ENCODE measurements at regions not wholly inside any gene's neighbourhood (a gene's known extent, or its start where the extent isn't known, plus 50 kb on each side); places are given as distances from the start of the nearest gene placed in this dataset.

DNA sequence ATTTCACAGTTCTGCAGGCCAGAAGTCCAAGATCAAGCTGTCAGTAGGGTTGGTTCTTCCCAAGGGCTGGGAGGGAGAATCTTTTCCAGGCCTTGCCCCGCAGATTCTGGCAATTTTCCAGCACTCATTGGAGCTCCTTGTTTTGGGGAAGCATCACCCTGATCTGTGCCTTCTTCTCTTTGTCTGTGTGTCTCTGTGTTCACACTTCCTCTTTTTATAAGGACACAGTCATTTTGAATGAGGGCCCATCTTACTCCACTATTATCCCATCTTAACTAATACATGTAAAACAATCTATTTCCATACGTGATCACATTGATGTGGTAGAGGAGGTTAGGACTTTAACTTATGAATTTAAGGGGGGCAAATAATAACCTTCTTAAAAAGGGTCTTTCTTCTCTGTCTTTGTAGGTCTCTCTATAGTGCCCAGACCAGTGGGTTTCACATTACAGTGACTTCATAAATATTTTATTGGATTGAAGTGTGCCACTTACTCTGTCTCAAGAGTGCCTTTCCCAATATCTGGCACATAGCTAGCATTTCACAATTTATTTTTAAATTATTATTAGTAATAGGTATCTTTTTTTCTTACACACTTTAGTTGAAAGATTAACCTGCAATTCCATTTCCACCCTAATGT, 68.9 kb upstream of the CBLN2 start:
- Histone ChIP-seq H4K5ac (ENCODE audit: insufficient read length, low read depth, low read length) (no peak overlapping the region), H2BK120ac (replicated peaks; ENCODE audit: low read depth, low read length) (no peak overlapping the region), H2BK12ac (ENCODE audit: low read depth, low read length) (no peak overlapping the region), H3K18ac (ENCODE audit: extremely low read depth, low read length) (no peak overlapping the region), H3K9me3 (ENCODE audit: insufficient read depth in 2 of 2, low read depth in 1 of 2, low read length in 1 of 2) (peaks cover 41 to 54% of the 10 kb centered on the region in 2 experiments), H3K23me2 (ENCODE audit: low read depth, low read length) (no peaks in the 10 kb centered on the region), H4K8ac (ENCODE audit: extremely low read depth, insufficient read depth, low read length) (no peak overlapping the region; the same call in 1 of the 2 replicates), H3K4me2 (ENCODE audit: insufficient read depth in 1 of 2, low read depth in 2 of 2, low read length in 2 of 2) (no peak overlapping the region), H2AK5ac (ENCODE audit: low read depth, low read length) (no peak overlapping the region), H3K27ac (ENCODE audit: low read depth, low read length) (no peak overlapping the region), H3K79me1 (ENCODE audit: low read depth, low read length) (no peaks in the 10 kb centered on the region), H3K4ac (replicated peaks; ENCODE audit: insufficient read length, low read depth, low read length) (no peak overlapping the region), H2BK15ac (ENCODE audit: low read length) (no peak overlapping the region), H3K4me3 (ENCODE audit: extremely low read depth in 1 of 4, insufficient read depth in 2 of 4, low read depth in 3 of 4, low read length in 4 of 4) (no peak overlapping the region), H4K91ac (replicated peaks; ENCODE audit: insufficient read length, low read length) (no peak overlapping the region), H4K20me1 (replicated peaks in 1 of 2; ENCODE audit: control insufficient read depth in 1 of 2, insufficient read depth in 2 of 2, low read length in 2 of 2) (no peaks in the 10 kb centered on the region), H2BK20ac (ENCODE audit: low read length) (no peak overlapping the region), H2BK5ac (ENCODE audit: low read depth, low read length) (no peak overlapping the region), H3K9ac (replicated peaks in 1 of 4; ENCODE audit: extremely low read depth in 1 of 4, low read depth in 3 of 4, low read length in 3 of 4) (no peak overlapping the region), H3K56ac (replicated peaks; ENCODE audit: insufficient read length, low read depth, low read length) (no peak overlapping the region), H3K79me2 (ENCODE audit: control insufficient read depth in 1 of 2, insufficient read depth in 2 of 2, low read length in 2 of 2) (no peaks in the 10 kb centered on the region), H3K27me3 (replicated peaks in 1 of 4; ENCODE audit: control insufficient read depth in 3 of 4, extremely low read depth in 1 of 4, insufficient read depth in 3 of 4, low read length in 3 of 4) (no peaks in the 10 kb centered on the region), H3K23ac (ENCODE audit: insufficient read length) (no peak overlapping the region), H3K36me3 (ENCODE audit: control insufficient read depth in 2 of 4, insufficient read depth in 4 of 4, low read length in 3 of 4) (no peaks in the 10 kb centered on the region), H3K4me1 (replicated peaks in 1 of 4; ENCODE audit: control insufficient read depth in 3 of 4, insufficient read depth in 4 of 4, low read length in 3 of 4) (no peaks in the 10 kb centered on the region), H2AFZ (ENCODE audit: low read length) (no peak overlapping the region), H3K14ac (ENCODE audit: insufficient read length) (no peak overlapping the region)
- no peak for DNase-seq (ENCODE audit: low read depth in 1 of 2, low spot score in 2 of 2)
- 87% methylated on average over 2 of the region's 2 CpGs; no CpG with 5 or more reads in 1 of the 2 experiments for WGBS, 2 experiments (ENCODE audit: extremely low coverage in 1 of 2, insufficient coverage in 1 of 2, insufficient read length in 1 of 2, insufficient replicate concordance in 2 of 2, low coverage in 1 of 2, low lambda C conversion rate in 2 of 2, missing lambda C conversion rate in 1 of 2)
- CTCF ChIA-PET (ENCODE audit: partially characterized antibody), result interaction anchor here (0.6 kb wide), 1 partner anchor 932 kb away, joined by 3 read pairs; no protein-coding TSS in a partner anchor
- no peak for FAIRE-seq
- POLR2A ChIA-PET (ENCODE audit: partially characterized antibody), result no interaction called here
- no peak for TF ChIP-seq EGR1 (IDR thresholded peaks at IDR 0.05; ENCODE audit: borderline replicate concordance, low read depth, low read length)
- TF ChIP-seq POLR2A (IDR thresholded peaks at IDR 0.05; ENCODE audit: control extremely low read depth in 1 of 2, low read depth in 2 of 2, low read length in 2 of 2), result no peak
- no peak for TF ChIP-seq RAD21 (IDR thresholded peaks at IDR 0.05 in 1 of 2, conservative IDR thresholded peaks at IDR 0.05 in 1 of 2; ENCODE audit: low read depth in 2 of 2, low read length in 2 of 2)
